Caco-2 (cell line): ENCODE measurements at regions not wholly inside any gene's neighbourhood (a gene's known extent, or its start where the extent isn't known, plus 50 kb on each side); places are given as distances from the start of the nearest gene placed in this dataset.

ENCODE experiments used
- BruUV-seq: library from RNA; stranded (reverse); fragments of 400-500 nt; replicated peaks from 2 replicates; lab custom pipeline; 2021; lab: Mats Ljungman, UMichigan
- CTCF ChIA-PET: fragments of 300-600 bp; sonication (Branson Sonifier 250); formaldehyde crosslinking; loops from one replicate; lab custom pipeline; 2022; ENCODE audit warnings: antibody characterized with exemption; lab: Charles Lee
- POLR2A ChIA-PET: fragments of 300-600 bp; sonication (Branson Sonifier 250); formaldehyde crosslinking; loops from one replicate; lab custom pipeline; 2022; ENCODE audit warnings: antibody characterized with exemption; lab: Charles Lee
- DNase-seq, 2 experiments: peaks; one replicate each; pipeline versions ENCODE4 v3.0.0 to v3.0.0-alpha.2; 2020 to 2022
- H3K27me3 ChIP-seq: replicated peaks from 2 replicates; pipeline ENCODE4 v1.6.0; 2011; ENCODE audit warnings: low read length; ENCODE audit not compliant: control insufficient read depth, insufficient read depth
- H3K36me3 ChIP-seq: 2 replicates; pipeline ENCODE4 v1.5.1; 2011; ENCODE audit warnings: low read length; ENCODE audit not compliant: control insufficient read depth, insufficient read depth
- H3K4me1 ChIP-seq: fragments of 250-450 bp; sonication (Bioruptor Pico); 2 replicates; pipeline ENCODE4 v1.5.1; 2020; ENCODE audit warnings: mild to moderate bottlenecking
- H3K4me3 ChIP-seq: 2 replicates; pipeline ENCODE4 v1.5.1; 2011; ENCODE audit warnings: low read depth, mild to moderate bottlenecking, control low read depth, low read length
- H3K9me3 ChIP-seq: fragments of 250-450 bp; sonication (Bioruptor Pico); 2 replicates; pipeline ENCODE4 v1.5.1; 2020; ENCODE audit warnings: mild to moderate bottlenecking, moderate library complexity
- H3K27ac Mint-ChIP-seq: one replicate; pipeline ENCODE4 v1.8.0; 2022; ENCODE audit warnings: mixed read lengths; ENCODE audit not compliant: unreplicated experiment
- H3K27me3 Mint-ChIP-seq: one replicate; pipeline ENCODE4 v1.8.0; 2022; ENCODE audit warnings: mixed read lengths; ENCODE audit not compliant: insufficient read depth, unreplicated experiment
- H3K36me3 Mint-ChIP-seq: one replicate; pipeline ENCODE4 v1.8.0; 2022; ENCODE audit warnings: mild to moderate bottlenecking, mixed read lengths; ENCODE audit not compliant: insufficient read depth, unreplicated experiment
- H3K4me1 Mint-ChIP-seq: one replicate; pipeline ENCODE4 v1.8.0; 2022; ENCODE audit warnings: low read depth, mixed read lengths; ENCODE audit not compliant: unreplicated experiment
- H3K4me3 Mint-ChIP-seq: one replicate; pipeline ENCODE4 v1.8.0; 2022; ENCODE audit warnings: mild to moderate bottlenecking, moderate library complexity, mixed read lengths; ENCODE audit not compliant: unreplicated experiment
- H3K9me3 Mint-ChIP-seq: one replicate; pipeline ENCODE4 v1.8.0; 2022; ENCODE audit warnings: mixed read lengths; ENCODE audit not compliant: unreplicated experiment
- CTCF ChIP-seq, 2 experiments: fragments of 200-600 bp in 1 of 2; IDR thresholded peaks; 1 replicate in 1 of 2; 2 replicates in 1 of 2; pipeline versions ENCODE4 v1.5.1 to v1.8.0; 2011 to 2022; ENCODE audit warnings: antibody characterized with exemption in 1 of 2, control low read depth in 1 of 2, inconsistent platforms in 1 of 2, low read depth in 1 of 2, low read length in 1 of 2, mild to moderate bottlenecking in 1 of 2, moderate library complexity in 1 of 2; ENCODE audit not compliant: insufficient read depth in 1 of 2, severe bottlenecking in 1 of 2, unreplicated experiment in 1 of 2
- intact Hi-C: fragments of 100-400 bp; cut with micrococcal nuclease; formaldehyde crosslinking; loops from one replicate; pipeline ENCODE4 v1.10.0; 2022; ENCODE audit not compliant: unreplicated experiment

- no peaks in the 10 kb centered on the region for H3K27me3 Mint-ChIP-seq
- Histone ChIP-seq H3K9me3 (no peaks in the 10 kb centered on the region), H3K27me3 (no peaks in the 10 kb centered on the region), H3K4me1 (peaks cover 11% of the 10 kb centered on the region; the same call in 1 of the 2 replicates), H3K4me3 (no peak overlapping the region), H3K36me3 (no peaks in the 10 kb centered on the region; the same call in 1 of the 2 replicates)
- POLR2A ChIA-PET: interaction anchor here (0.6 kb wide), 1 partner anchor 194 kb away, joined by 4 read pairs; no protein-coding TSS in a partner anchor
- peaks cover 20% of the 10 kb centered on the region for H3K4me1 Mint-ChIP-seq
- TF ChIP-seq CTCF (IDR thresholded peaks at IDR 0.05; ENCODE audit: insufficient read depth in 1 of 2, low read depth in 1 of 2, low read length in 1 of 2, severe bottlenecking in 1 of 2, unreplicated experiment in 1 of 2): no peak
- CTCF ChIA-PET: no interaction called here
- no peak overlapping the region for H3K27ac Mint-ChIP-seq
- intact Hi-C loops: no loop called here
- DNase-seq: no peak
- no peaks in the 10 kb centered on the region for H3K9me3 Mint-ChIP-seq
- no peaks in the 10 kb centered on the region for H3K36me3 Mint-ChIP-seq
- H3K4me3 Mint-ChIP-seq: no peak overlapping the region
- no TSS peak for BruUV-seq
Measured at GRCh38 chr3:193940526-193940925, 195.4 kb upstream of the HES1 start.

- intact Hi-C loops: no loop called here
- Mint-ChIP-seq H3K27ac (no peak overlapping the region), H3K36me3 (no peaks in the 10 kb centered on the region), H3K4me3 (no peak overlapping the region), H3K9me3 (no peaks in the 10 kb centered on the region), H3K4me1 (peaks cover 20% of the 10 kb centered on the region), H3K27me3 (no peaks in the 10 kb centered on the region)
- H3K9me3 ChIP-seq: no peaks in the 10 kb centered on the region
- no peak overlapping the region for H3K4me3 ChIP-seq
- peaks cover 11% of the 10 kb centered on the region; the same call in 1 of the 2 replicates for H3K4me1 ChIP-seq
- ChIA-PET POLR2A (interaction anchor here (0.6 kb wide), 1 partner anchor 192 kb away, joined by 3 read pairs; no protein-coding TSS in a partner anchor), CTCF (no interaction called here)
- no peaks in the 10 kb centered on the region; the same call in 1 of the 2 replicates for H3K36me3 ChIP-seq
- DNase-seq: no peak
- BruUV-seq: no TSS peak
- no peaks in the 10 kb centered on the region for H3K27me3 ChIP-seq
- TF ChIP-seq CTCF (IDR thresholded peaks at IDR 0.05; ENCODE audit: insufficient read depth in 1 of 2, low read depth in 1 of 2, low read length in 1 of 2, severe bottlenecking in 1 of 2, unreplicated experiment in 1 of 2): no peak
Measured at GRCh38 chr3:193941486-193941885, 194.5 kb upstream of the HES1 start.

GRCh38 chr3:193942516-193943055 is 193.4 kb upstream of the HES1 start:
- intact Hi-C loops: no loop called here
- DNase-seq: peak; percentile 20 to 54
- no peak overlapping the region for H3K4me3 Mint-ChIP-seq

More at GRCh38 chr3:193942516-193943055, 193.4 kb upstream of the HES1 start:
- Mint-ChIP-seq H3K36me3 (no peaks in the 10 kb centered on the region), H3K9me3 (no peaks in the 10 kb centered on the region), H3K27me3 (no peaks in the 10 kb centered on the region), H3K4me1 (peaks cover 26% of the 10 kb centered on the region), H3K27ac (peak overlapping the region; percentile 32)
- no peaks in the 10 kb centered on the region for H3K27me3 ChIP-seq
- BruUV-seq: no TSS peak
- H3K9me3 ChIP-seq: no peaks in the 10 kb centered on the region
- H3K4me3 ChIP-seq: no peak overlapping the region
- no peaks in the 10 kb centered on the region; the same call in 1 of the 2 replicates for H3K36me3 ChIP-seq
- POLR2A ChIA-PET: interaction anchor here (0.6 to 0.7 kb wide), 2 partner anchors 12 to 188 kb away, joined by 3 to 5 read pairs; no protein-coding TSS in a partner anchor
- TF ChIP-seq CTCF (IDR thresholded peaks at IDR 0.05; ENCODE audit: insufficient read depth in 1 of 2, low read depth in 1 of 2, low read length in 1 of 2, severe bottlenecking in 1 of 2, unreplicated experiment in 1 of 2): no peak
- CTCF ChIA-PET: interaction anchor here (0.6 to 0.7 kb wide), 3 partner anchors 10 to 162 kb away, joined by 6 to 11 read pairs (median 8); no protein-coding TSS in a partner anchor
- peaks cover 22% of the 10 kb centered on the region for H3K4me1 ChIP-seq
